RWPE1 (cell line): ENCODE measurements at regions not wholly inside any gene's neighbourhood (a gene's known extent, or its start where the extent isn't known, plus 50 kb on each side); places are given as distances from the start of the nearest gene placed in this dataset.

Source experiments
- CTCF ChIA-PET: fragments of 350-600 bp; sonication (Branson Sonifier 250); formaldehyde crosslinking; extraction: SDS; loops from one replicate; lab custom pipeline; 2021; lab: Yijun Ruan, JAX
- POLR2A ChIA-PET: fragments of 400-600 bp; formaldehyde crosslinking; extraction: SDS; loops from one replicate; lab custom pipeline; 2020; ENCODE audit warnings: antibody characterized with exemption; ENCODE audit not compliant: low non-redundant PET; lab: Yijun Ruan, JAX
- DNase-seq: peaks from one replicate; pipeline ENCODE4 v3.0.0; 2012; ENCODE audit warnings: low spot score
- H3K27ac ChIP-seq: fragments of 450-650 bp; 2 replicates; pipeline ENCODE4 v1.5.1; 2017
- TF ChIP-seq, protein P1 (sequence below): fragments of 450-650 bp; conservative IDR thresholded peaks from 2 replicates; pipeline ENCODE4 v1.5.1; 2017; ENCODE audit warnings: low read depth, mild to moderate bottlenecking

DNA sequence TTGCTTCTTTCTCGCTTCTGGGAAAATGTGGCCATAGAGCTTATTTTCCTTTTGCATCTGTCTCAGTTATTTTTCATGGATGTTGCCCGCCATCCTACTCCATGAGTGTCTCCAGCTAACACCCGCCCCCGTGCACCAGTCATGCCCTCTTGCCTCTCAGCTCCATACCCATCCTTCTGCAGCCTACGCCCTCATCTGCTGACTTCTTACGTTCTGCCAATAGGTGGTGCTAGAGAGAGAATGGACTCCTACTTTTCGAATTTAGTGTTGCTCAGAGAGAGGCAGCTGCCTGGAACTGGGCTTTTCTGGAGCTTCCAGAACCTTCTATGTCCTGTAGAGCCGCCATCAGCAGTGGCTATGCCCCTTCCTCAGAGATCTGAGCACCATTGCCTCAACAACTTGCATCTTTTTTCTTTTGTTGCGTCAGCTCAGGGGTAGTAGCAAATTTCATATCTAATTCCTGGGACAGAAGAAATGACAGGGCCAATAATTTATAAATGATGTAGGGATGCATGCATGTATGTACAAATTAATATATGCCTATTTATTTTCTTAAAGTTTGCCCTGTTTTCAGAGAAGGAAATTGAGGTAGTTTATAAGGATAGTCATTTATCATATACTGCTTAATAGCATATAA lies 119.7 kb upstream of the MYOCD start:
- ChIA-PET POLR2A (no interaction called here), CTCF (interaction anchor here (0.6 to 1.1 kb wide), 2 partner anchors 81 to 620 kb away, joined by 3 to 4 read pairs; no protein-coding TSS in a partner anchor)
- H3K27ac ChIP-seq, result no peak overlapping the region
- TF ChIP-seq, protein P1, sequence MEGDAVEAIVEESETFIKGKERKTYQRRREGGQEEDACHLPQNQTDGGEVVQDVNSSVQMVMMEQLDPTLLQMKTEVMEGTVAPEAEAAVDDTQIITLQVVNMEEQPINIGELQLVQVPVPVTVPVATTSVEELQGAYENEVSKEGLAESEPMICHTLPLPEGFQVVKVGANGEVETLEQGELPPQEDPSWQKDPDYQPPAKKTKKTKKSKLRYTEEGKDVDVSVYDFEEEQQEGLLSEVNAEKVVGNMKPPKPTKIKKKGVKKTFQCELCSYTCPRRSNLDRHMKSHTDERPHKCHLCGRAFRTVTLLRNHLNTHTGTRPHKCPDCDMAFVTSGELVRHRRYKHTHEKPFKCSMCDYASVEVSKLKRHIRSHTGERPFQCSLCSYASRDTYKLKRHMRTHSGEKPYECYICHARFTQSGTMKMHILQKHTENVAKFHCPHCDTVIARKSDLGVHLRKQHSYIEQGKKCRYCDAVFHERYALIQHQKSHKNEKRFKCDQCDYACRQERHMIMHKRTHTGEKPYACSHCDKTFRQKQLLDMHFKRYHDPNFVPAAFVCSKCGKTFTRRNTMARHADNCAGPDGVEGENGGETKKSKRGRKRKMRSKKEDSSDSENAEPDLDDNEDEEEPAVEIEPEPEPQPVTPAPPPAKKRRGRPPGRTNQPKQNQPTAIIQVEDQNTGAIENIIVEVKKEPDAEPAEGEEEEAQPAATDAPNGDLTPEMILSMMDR, result peak; percentile 47
- peak; percentile 4 for DNase-seq

DNA sequence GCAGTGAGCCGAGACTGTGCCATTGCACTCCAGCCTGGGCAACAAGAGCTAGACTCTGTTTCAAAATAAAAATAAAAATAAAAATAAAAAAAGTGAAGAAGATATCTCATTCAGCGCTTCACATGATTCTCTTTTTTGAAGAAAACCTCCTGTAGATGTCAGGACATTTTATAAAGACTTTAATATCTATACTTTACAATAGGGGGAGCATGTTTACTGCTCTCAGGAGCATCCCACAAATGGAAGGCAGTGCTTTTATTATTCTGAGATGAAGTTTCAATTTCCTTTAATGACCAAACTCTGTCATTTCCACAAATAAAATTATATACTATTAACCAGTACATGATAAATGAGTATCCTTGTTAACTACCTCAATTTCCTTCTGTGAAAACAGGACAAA lies 118.7 kb upstream of the MYOCD start:
- ChIA-PET CTCF (interaction anchor here (1.1 kb wide), 1 partner anchor 80 kb away, joined by 3 read pairs; no protein-coding TSS in a partner anchor), POLR2A (no interaction called here)
- DNase-seq, result no peak
- TF ChIP-seq, protein P1, result no peak
- H3K27ac ChIP-seq, result no peak overlapping the region

DNA sequence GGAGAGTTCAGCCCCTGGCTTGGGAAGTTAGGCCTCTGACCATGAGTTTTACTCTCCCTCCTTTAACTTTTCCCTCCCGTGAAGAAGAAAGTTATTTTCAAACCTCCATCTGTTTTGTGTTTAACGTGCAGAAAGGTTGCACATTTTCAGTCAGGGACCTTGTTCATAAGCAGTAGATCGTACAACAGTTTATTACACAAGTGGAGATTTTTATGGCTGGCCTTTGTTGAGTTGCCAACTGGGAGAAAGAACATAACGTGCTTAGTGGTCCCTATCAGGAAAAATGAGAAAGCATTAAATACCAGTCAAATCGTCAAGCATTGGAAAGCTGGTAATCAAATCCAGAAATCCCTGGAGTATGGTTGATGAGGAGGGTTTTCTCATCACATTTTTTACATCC lies 117.9 kb upstream of the MYOCD start:
- TF ChIP-seq, protein P1, result no peak
- POLR2A ChIA-PET, result no interaction called here
- no peak for DNase-seq
- CTCF ChIA-PET, result interaction anchor here (0.8 kb wide), 1 partner anchor 123 kb away, joined by 3 read pairs; no protein-coding TSS in a partner anchor
- no peak overlapping the region for H3K27ac ChIP-seq

DNA sequence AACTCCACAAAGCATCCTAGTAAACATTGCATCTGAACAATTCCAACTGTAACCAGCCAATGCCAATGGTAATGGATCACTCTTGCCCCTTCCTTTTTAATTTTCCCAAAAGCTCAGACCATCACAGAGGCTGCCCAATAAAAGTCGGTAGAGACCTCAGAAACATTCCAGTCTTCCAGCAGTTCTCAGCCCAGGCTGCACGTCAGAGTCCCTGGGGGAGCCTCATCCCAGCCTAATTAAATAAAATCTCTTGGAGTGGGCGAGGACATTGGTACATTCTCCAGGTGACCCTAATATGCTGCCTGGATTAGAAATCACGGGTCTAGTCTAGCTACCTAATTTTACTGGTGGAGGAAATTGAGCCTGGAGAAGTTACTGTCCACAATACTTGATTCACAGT lies 117.1 kb upstream of the MYOCD start:
- CTCF ChIA-PET, result interaction anchor here (0.7 to 0.8 kb wide), 2 partner anchors 122 to 939 kb away, joined by 3 read pairs; no protein-coding TSS in a partner anchor
- H3K27ac ChIP-seq, result no peak overlapping the region
- TF ChIP-seq, protein P1, result no peak
- POLR2A ChIA-PET, result no interaction called here
- DNase-seq, result no peak

DNA sequence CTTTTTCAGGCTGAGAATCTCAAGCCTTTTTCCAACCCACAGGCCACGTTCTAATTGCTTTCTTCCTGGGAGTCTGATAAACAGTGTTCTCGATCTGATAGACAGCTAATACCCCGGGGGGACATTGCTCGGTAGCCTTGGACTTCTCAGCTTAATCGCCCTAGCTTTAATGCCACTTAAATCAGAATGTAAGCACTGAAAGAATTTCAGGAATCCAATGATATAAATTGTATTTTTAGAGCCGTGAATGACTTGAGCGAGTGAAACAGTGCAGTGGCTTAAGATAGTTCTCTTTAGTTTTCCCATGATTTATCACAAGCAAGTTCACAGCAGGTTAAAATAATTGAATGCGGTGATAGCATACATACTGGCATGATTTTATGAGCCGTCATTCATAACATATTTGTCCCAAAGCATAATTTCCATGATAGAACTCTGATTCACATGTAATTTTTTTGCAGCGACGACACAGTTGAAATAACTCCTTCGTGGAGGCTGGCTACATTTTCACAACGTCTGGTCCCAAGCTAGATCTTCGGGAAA lies 116.1 kb upstream of the MYOCD start:
- ChIA-PET CTCF (interaction anchor here (0.7 kb wide), 1 partner anchor 1411 kb away, joined by 3 read pairs; no protein-coding TSS in a partner anchor), POLR2A (no interaction called here)
- no peak for DNase-seq
- TF ChIP-seq, protein P1, result no peak
- no peak overlapping the region for H3K27ac ChIP-seq

DNA sequence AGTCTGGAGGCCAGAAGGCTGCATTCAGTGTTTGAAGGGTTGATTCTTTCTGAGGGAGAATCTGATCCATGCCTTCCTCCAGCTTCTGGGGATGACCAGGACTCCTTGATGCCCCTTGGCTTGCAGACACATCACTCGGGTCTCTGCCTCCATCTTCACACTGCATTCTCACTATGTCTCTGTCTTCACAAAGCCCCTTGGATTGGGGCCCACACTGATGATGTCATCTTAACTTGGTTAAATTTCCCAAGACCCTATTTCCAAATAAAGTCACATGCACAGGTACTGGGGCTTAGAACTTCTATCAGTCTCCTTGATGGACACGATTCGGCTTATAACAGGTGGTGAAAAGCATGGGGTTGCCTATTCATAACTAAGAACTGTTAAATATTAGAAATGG lies 112.1 kb upstream of the MYOCD start:
- CTCF ChIA-PET, result no interaction called here

More for the DNA sequence above, 112.1 kb upstream of the MYOCD start:
- no peak overlapping the region for H3K27ac ChIP-seq
- POLR2A ChIA-PET, result no interaction called here
- DNase-seq, result no peak
- TF ChIP-seq, protein P1, result no peak
